A549 (cell line): ENCODE measurements at regions not wholly inside any gene's neighbourhood (a gene's known extent, or its start where the extent isn't known, plus 50 kb on each side); places are given as distances from the start of the nearest gene placed in this dataset.

ENCODE experiments used
- ATAC-seq, 2 experiments: fragments of 200-7000 bp in 1 of 2; fragments of >200 bp in 1 of 2; cut with Nextera tagmentation in 1 of 2; cut with Tn5 transposase in 1 of 2; 3 replicates each; pipeline versions ENCODE4 v1.8.0 to v1.9.1; 2018 to 2020; ENCODE audit warnings: mild to moderate bottlenecking in 1 of 2, moderate library complexity in 1 of 2
- CTCF ChIA-PET: fragments of 300-600 bp; sonication (Branson Sonifier 250); formaldehyde crosslinking; extraction: SDS; loops from one replicate; lab custom pipeline; 2021; ENCODE audit warnings: antibody characterized with exemption, inconsistent platforms; lab: Yijun Ruan, JAX
- POLR2A ChIA-PET: fragments of 350-600 bp; formaldehyde crosslinking; extraction: SDS; loops from one replicate; lab custom pipeline; 2021; ENCODE audit warnings: antibody characterized with exemption, inconsistent platforms; lab: Yijun Ruan, JAX
- DNase-seq, 2 experiments: peaks; one replicate each; pipeline versions ENCODE4 v3.0.0 to v3.0.0-alpha.2; 2011 to 2016; ENCODE audit warnings: low read depth in 1 of 2, low spot score in 1 of 2
- FAIRE-seq: peaks from 2 replicates; lab custom pipeline; 2011; peaks lifted over from hg19 to GRCh38; lab: Jason Lieb, UNC
- H3K27ac ChIP-seq, 2 experiments: fragments of >200 bp; sonication (Bioruptor Twin); formaldehyde crosslinking; 3 replicates each; pipeline ENCODE4 v1.5.1; 2016 to 2017
- H3K4me1 ChIP-seq: fragments of >200 bp; sonication (Bioruptor Twin); formaldehyde crosslinking; 3 replicates; pipeline ENCODE4 v1.6.1; 2016
- H3K4me2 ChIP-seq: fragments of >200 bp; sonication (Bioruptor Twin); formaldehyde crosslinking; 3 replicates; pipeline ENCODE4 v1.6.1; 2016
- H3K4me3 ChIP-seq: fragments of >200 bp; sonication (Bioruptor Twin); formaldehyde crosslinking; 3 replicates; pipeline ENCODE4 v1.5.1; 2016
- H3K9me3 ChIP-seq: fragments of >200 bp; sonication (Bioruptor Twin); formaldehyde crosslinking; 3 replicates; pipeline ENCODE4 v1.6.1; 2016
- BCL3 ChIP-seq: fragments of >200 bp; sonication (Bioruptor Twin); formaldehyde crosslinking; IDR thresholded peaks from 3 replicates; pipeline ENCODE4 v1.6.1; 2016
- CTCF ChIP-seq: fragments of >200 bp; sonication (Bioruptor Twin); formaldehyde crosslinking; IDR thresholded peaks from 3 replicates; pipeline ENCODE4 v1.5.1; 2016
- ESRRA ChIP-seq: fragments of 150-350 bp; IDR thresholded peaks from 2 replicates; pipeline ENCODE4 v1.6.1; 2014; ENCODE audit warnings: mild to moderate bottlenecking, low read length, borderline replicate concordance
- FOXS1 ChIP-seq: fragments of 250-450 bp; sonication (Bioruptor Pico); IDR thresholded peaks from 2 replicates; pipeline ENCODE4 v1.5.0; 2020; ENCODE audit warnings: mild to moderate bottlenecking, moderate library complexity
- HMGXB4 ChIP-seq: fragments of 250-450 bp; sonication (Bioruptor Pico); IDR thresholded peaks from 2 replicates; pipeline ENCODE4 v1.5.0; 2021; ENCODE audit warnings: mild to moderate bottlenecking, moderate library complexity, borderline replicate concordance
- HOXB5 ChIP-seq: fragments of 250-450 bp; sonication (Bioruptor Pico); IDR thresholded peaks from 2 replicates; pipeline ENCODE4 v1.5.0; 2020; ENCODE audit warnings: mild to moderate bottlenecking, moderate library complexity
- JUN ChIP-seq, 2 experiments: fragments of >200 bp; sonication (Bioruptor Twin); formaldehyde crosslinking; IDR thresholded peaks; 2 replicates in 1 of 2; 3 replicates in 1 of 2; pipeline ENCODE4 v1.6.1; 2016 to 2017
- MAFK ChIP-seq: fragments of 450-650 bp; IDR thresholded peaks from 2 replicates; pipeline ENCODE4 v1.6.1; 2014; ENCODE audit not compliant: partially characterized antibody
- MYC ChIP-seq: IDR thresholded peaks from 2 replicates; pipeline ENCODE4 v1.6.1; 2012; ENCODE audit warnings: mild to moderate bottlenecking, inconsistent platforms, low read length, improper control_type of control experiment, borderline replicate concordance
- NR3C1 ChIP-seq: fragments of >200 bp; sonication (Bioruptor Twin); formaldehyde crosslinking; IDR thresholded peaks from 3 replicates; pipeline ENCODE4 v1.6.1; 2017
- PBX3 ChIP-seq: IDR thresholded peaks from 2 replicates; pipeline ENCODE4 v1.6.1; 2012
- RAD21 ChIP-seq, 2 experiments: fragments of >200 bp in 1 of 2; sonication (Bioruptor Twin) in 1 of 2; formaldehyde crosslinking in 1 of 2; IDR thresholded peaks in 1 of 2; conservative IDR thresholded peaks in 1 of 2; 2 replicates in 1 of 2; 3 replicates in 1 of 2; pipeline ENCODE4 v1.6.1; 2012 to 2018; ENCODE audit warnings: inconsistent platforms in 1 of 2
- REST ChIP-seq: fragments of 200-600 bp; sonication (generic); IDR thresholded peaks from 2 replicates; pipeline ENCODE4 v1.6.1; 2016; ENCODE audit warnings: antibody characterized with exemption, mild to moderate bottlenecking, moderate library complexity
- SREBF2 ChIP-seq: fragments of 450-650 bp; IDR thresholded peaks from 2 replicates; pipeline ENCODE4 v1.6.1; 2014; ENCODE audit warnings: mild to moderate bottlenecking, moderate library complexity
- USF2 ChIP-seq: fragments of 450-650 bp; IDR thresholded peaks from 2 replicates; pipeline ENCODE4 v1.6.1; 2014; ENCODE audit warnings: antibody characterized with exemption
- ZFP36 ChIP-seq: fragments of 450-650 bp; IDR thresholded peaks from 2 replicates; pipeline ENCODE4 v1.6.1; 2014; ENCODE audit warnings: borderline replicate concordance; ENCODE audit not compliant: partially characterized antibody
- WGBS: methylation state at CpG from one replicate; pipeline ENCODE4 v1.1.6; 2017; ENCODE audit errors: missing lambda C conversion rate; 5-methylcytosine and 5-hydroxymethylcytosine counted together

GRCh38 chr2:220337611-220338440 lies 710.4 kb downstream of the SLC4A3 start (continued):
- TF ChIP-seq RAD21 (conservative IDR thresholded peaks at IDR 0.05 in 1 of 2, IDR thresholded peaks at IDR 0.05 in 1 of 2) (no peak), HMGXB4 (CRISPR knock-in tag) (no peak), CTCF (no peak), SREBF2 (no peak)

- 60% methylated on average over 3 of the region's 3 CpGs for whole genome bisulfite sequencing
- H3K27ac ChIP-seq, result no peak overlapping the region
- CTCF ChIA-PET, result no interaction called here
- TF ChIP-seq FOXS1 (CRISPR knock-in tag), result no peak
- no peak for TF ChIP-seq ZFP36
- TF ChIP-seq JUN (IDR thresholded peaks at IDR 0.05), result no peak
- TF ChIP-seq PBX3, result no peak
- TF ChIP-seq ESRRA, result no peak
- TF ChIP-seq USF2, result no peak
- no peak for TF ChIP-seq BCL3
- TF ChIP-seq HOXB5 (CRISPR knock-in tag), result no peak
- no peak for TF ChIP-seq SREBF2
- no peak for TF ChIP-seq NR3C1
- no peak for ATAC-seq
- H3K4me3 ChIP-seq, result no peak overlapping the region
- H3K4me2 ChIP-seq, result no peak overlapping the region
- DNase-seq, result no peak
- H3K4me1 ChIP-seq, result no peaks in the 10 kb centered on the region
- POLR2A ChIA-PET, result no interaction called here
- FAIRE-seq, result no peak
- H3K9me3 ChIP-seq, result no peaks in the 10 kb centered on the region
Observed at GRCh38 chr2:220341014-220341413, 713.6 kb downstream of the SLC4A3 start.

- CTCF ChIA-PET, result no interaction called here
- DNase-seq (no peak), ATAC-seq (no peak), FAIRE-seq (no peak)
- Histone ChIP-seq H3K9me3 (no peaks in the 10 kb centered on the region), H3K4me3 (no peak overlapping the region), H3K4me2 (no peak overlapping the region), H3K4me1 (no peaks in the 10 kb centered on the region), H3K27ac (no peak overlapping the region)
- POLR2A ChIA-PET, result no interaction called here
- TF ChIP-seq MAFK (peak; percentile 51), REST (no peak), MYC (no peak)
- WGBS, result 30% methylated on average over 1 of the region's 1 CpG
Observed at GRCh38 chr2:220346919-220347318, 719.5 kb downstream of the SLC4A3 start.
